Uterus (tissue), 2 donors: ENCODE measurements at regions not wholly inside any gene's neighbourhood (a gene's known extent, or its start where the extent isn't known, plus 50 kb on each side); places are given as distances from the start of the nearest gene placed in this dataset.

Experiments
- POLR2A ChIP-seq, 2 donors: fragments of 450-650 bp; IDR thresholded peaks; one replicate each; pipeline ENCODE4 v1.6.1; 2016; ENCODE audit warnings: antibody characterized with exemption in 2 of 2, mild to moderate bottlenecking in 1 of 2, moderate library complexity in 1 of 2
- TF ChIP-seq, protein P1 (sequence below), 4 experiments: fragments of 200-600 bp in 2 of 4; fragments of 450-650 bp in 2 of 4; sonication (generic) in 2 of 4; IDR thresholded peaks; one replicate each; pipeline ENCODE4 v1.5.1; 2016 to 2019; ENCODE audit warnings: antibody characterized with exemption in 4 of 4, mild to moderate bottlenecking in 2 of 4, moderate library complexity in 1 of 4

DNA sequence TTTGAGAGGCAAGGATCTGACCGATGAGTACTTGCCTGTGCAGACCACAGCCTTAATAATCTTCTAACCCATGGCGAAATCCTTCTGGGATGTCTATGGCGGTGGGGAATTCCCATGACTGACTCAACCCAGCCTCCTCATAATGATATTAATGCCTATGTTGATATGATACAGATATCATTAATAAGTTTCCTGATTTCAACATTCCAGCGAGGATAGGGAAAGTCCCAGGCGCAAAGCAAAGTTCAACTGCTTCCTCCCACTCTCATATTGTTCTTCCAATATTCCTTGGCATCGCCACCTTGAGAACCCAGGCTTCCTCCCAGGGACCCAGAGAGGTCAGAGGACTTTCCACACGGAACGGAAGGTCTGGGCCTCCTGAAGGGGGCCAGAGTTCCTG lies 110.3 kb upstream of the TMEM45B start:
- TF ChIP-seq, protein P1, sequence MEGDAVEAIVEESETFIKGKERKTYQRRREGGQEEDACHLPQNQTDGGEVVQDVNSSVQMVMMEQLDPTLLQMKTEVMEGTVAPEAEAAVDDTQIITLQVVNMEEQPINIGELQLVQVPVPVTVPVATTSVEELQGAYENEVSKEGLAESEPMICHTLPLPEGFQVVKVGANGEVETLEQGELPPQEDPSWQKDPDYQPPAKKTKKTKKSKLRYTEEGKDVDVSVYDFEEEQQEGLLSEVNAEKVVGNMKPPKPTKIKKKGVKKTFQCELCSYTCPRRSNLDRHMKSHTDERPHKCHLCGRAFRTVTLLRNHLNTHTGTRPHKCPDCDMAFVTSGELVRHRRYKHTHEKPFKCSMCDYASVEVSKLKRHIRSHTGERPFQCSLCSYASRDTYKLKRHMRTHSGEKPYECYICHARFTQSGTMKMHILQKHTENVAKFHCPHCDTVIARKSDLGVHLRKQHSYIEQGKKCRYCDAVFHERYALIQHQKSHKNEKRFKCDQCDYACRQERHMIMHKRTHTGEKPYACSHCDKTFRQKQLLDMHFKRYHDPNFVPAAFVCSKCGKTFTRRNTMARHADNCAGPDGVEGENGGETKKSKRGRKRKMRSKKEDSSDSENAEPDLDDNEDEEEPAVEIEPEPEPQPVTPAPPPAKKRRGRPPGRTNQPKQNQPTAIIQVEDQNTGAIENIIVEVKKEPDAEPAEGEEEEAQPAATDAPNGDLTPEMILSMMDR (IDR thresholded peaks at IDR 0.05), result no peak
- TF ChIP-seq POLR2A (IDR thresholded peaks at IDR 0.05), result no peak
